ENCODE measurements at regions not wholly inside any gene's neighbourhood (a gene's known extent, or its start where the extent isn't known, plus 50 kb on each side); places are given as distances from the start of the nearest gene placed in this dataset.

GRCh38 chr2:77995161-77995560 is 473.0 kb upstream of the LRRTM4 start:
- no peak for TF ChIP-seq CTCF (IDR thresholded peaks at IDR 0.05; ENCODE audit: borderline replicate concordance, extremely low read depth, insufficient read depth)
- Histone ChIP-seq H3K9ac (ENCODE audit: low read length in 3 of 3) (no peak overlapping the region), H3K4me3 (ENCODE audit: low read length in 3 of 3) (no peak overlapping the region), H3K36me3 (ENCODE audit: control insufficient read depth in 2 of 3, insufficient read depth in 3 of 3, low read length in 3 of 3) (no peaks in the 10 kb centered on the region), H3K9me3 (ENCODE audit: control insufficient read depth in 2 of 3, insufficient read depth in 1 of 3, low read length in 3 of 3) (no peaks in the 10 kb centered on the region), H3K27ac (ENCODE audit: low read depth in 2 of 2, low read length in 2 of 2) (no peak overlapping the region), H3K27me3 (ENCODE audit: control insufficient read depth, insufficient read depth, low read length) (no peaks in the 10 kb centered on the region), H3K4me1 (ENCODE audit: control insufficient read depth in 2 of 3, insufficient read depth in 2 of 3, low read depth in 1 of 3, low read length in 3 of 3) (no peaks in the 10 kb centered on the region)
- no peak for FAIRE-seq
- no peak for DNase-seq
- intact Hi-C loops (cut with DNase I): no loop called here

DNA sequence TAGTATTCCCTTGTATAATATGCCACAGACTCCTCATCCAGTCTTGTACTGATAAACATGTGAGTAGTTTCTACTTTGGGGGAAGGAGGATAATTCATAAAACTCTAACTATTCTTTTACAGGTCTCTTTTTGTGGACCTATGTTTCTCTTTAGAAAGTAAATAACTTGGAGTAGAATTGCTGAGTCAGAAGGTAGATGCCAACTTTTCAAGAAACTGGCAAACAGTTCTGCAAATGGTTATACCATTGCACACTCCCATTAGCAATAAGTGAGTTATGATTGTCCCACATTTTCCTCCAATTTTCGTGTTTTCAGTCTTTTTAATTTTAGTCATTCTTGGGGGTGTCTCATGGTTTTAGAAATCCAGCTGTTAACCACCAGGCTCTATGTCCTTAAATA is 477.2 kb upstream of the LRRTM4 start:
- intact Hi-C loops (cut with DNase I): no loop called here
- FAIRE-seq: no peak
- H3K36me3 ChIP-seq (ENCODE audit: control insufficient read depth in 2 of 3, insufficient read depth in 3 of 3, low read length in 3 of 3): no peaks in the 10 kb centered on the region

GRCh38 chr2:78009289-78009688 is 487.1 kb upstream of the LRRTM4 start:
- no peak for FAIRE-seq
- Histone ChIP-seq H3K27me3 (ENCODE audit: control insufficient read depth, insufficient read depth, low read length) (no peaks in the 10 kb centered on the region), H3K36me3 (ENCODE audit: control insufficient read depth in 2 of 3, insufficient read depth in 3 of 3, low read length in 3 of 3) (no peaks in the 10 kb centered on the region), H3K4me3 (ENCODE audit: low read length in 3 of 3) (no peak overlapping the region), H3K27ac (ENCODE audit: low read depth in 2 of 2, low read length in 2 of 2) (no peak overlapping the region), H3K9ac (ENCODE audit: low read length in 3 of 3) (no peak overlapping the region), H3K9me3 (ENCODE audit: control insufficient read depth in 2 of 3, insufficient read depth in 1 of 3, low read length in 3 of 3) (no peaks in the 10 kb centered on the region), H3K4me1 (ENCODE audit: control insufficient read depth in 2 of 3, insufficient read depth in 2 of 3, low read depth in 1 of 3, low read length in 3 of 3) (no peaks in the 10 kb centered on the region)
- intact Hi-C loops (cut with DNase I): no loop called here
- DNase-seq: no peak
- TF ChIP-seq CTCF (IDR thresholded peaks at IDR 0.05; ENCODE audit: borderline replicate concordance, extremely low read depth, insufficient read depth): no peak

More for the DNA sequence above, 477.2 kb upstream of the LRRTM4 start:
- H3K4me3 ChIP-seq (ENCODE audit: low read length in 3 of 3): no peak overlapping the region
- H3K9ac ChIP-seq (ENCODE audit: low read length in 3 of 3): no peak overlapping the region
- no peak for TF ChIP-seq CTCF (IDR thresholded peaks at IDR 0.05; ENCODE audit: borderline replicate concordance, extremely low read depth, insufficient read depth)
- no peak overlapping the region for H3K27ac ChIP-seq (ENCODE audit: low read depth in 2 of 2, low read length in 2 of 2)
- no peak for DNase-seq
- H3K9me3 ChIP-seq (ENCODE audit: control insufficient read depth in 2 of 3, insufficient read depth in 1 of 3, low read length in 3 of 3): no peaks in the 10 kb centered on the region
- H3K27me3 ChIP-seq (ENCODE audit: control insufficient read depth, insufficient read depth, low read length): no peaks in the 10 kb centered on the region
- H3K4me1 ChIP-seq (ENCODE audit: control insufficient read depth in 2 of 3, insufficient read depth in 2 of 3, low read depth in 1 of 3, low read length in 3 of 3): no peaks in the 10 kb centered on the region

DNA sequence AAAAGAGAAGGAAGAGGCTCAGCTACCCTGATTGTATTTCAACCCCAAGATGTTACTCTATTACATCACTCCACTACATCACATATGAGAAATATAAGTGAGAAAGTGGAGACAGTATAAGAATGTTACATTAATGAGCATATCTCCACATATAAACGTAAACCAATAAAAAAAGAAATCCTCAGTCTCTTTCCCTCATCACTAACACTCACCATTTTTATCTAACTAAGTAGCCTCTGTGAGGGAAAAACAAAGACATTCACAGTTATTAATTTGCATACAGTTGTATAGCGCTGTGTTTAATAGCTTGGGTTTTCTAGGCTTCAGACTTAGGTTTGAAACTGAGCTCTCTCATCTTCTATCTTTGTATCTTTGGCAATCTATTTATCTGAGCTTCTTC is 489.1 kb upstream of the LRRTM4 start:
- no peak overlapping the region for H3K27ac ChIP-seq (ENCODE audit: low read depth in 2 of 2, low read length in 2 of 2)
- DNase-seq (no peak), FAIRE-seq (no peak)
- H3K36me3 ChIP-seq (ENCODE audit: control insufficient read depth in 2 of 3, insufficient read depth in 3 of 3, low read length in 3 of 3): no peaks in the 10 kb centered on the region
- H3K4me1 ChIP-seq (ENCODE audit: control insufficient read depth in 2 of 3, insufficient read depth in 2 of 3, low read depth in 1 of 3, low read length in 3 of 3): no peaks in the 10 kb centered on the region
- no peak overlapping the region for H3K9ac ChIP-seq (ENCODE audit: low read length in 3 of 3)
- intact Hi-C loops (cut with DNase I): no loop called here
- H3K4me3 ChIP-seq (ENCODE audit: low read length in 3 of 3): no peak overlapping the region
- no peaks in the 10 kb centered on the region for H3K9me3 ChIP-seq (ENCODE audit: control insufficient read depth in 2 of 3, insufficient read depth in 1 of 3, low read length in 3 of 3)
- TF ChIP-seq CTCF (IDR thresholded peaks at IDR 0.05; ENCODE audit: borderline replicate concordance, extremely low read depth, insufficient read depth): no peak
- H3K27me3 ChIP-seq (ENCODE audit: control insufficient read depth, insufficient read depth, low read length): no peaks in the 10 kb centered on the region

Data from kidney (tissue), 13 donors.